ENCODE measurements at regions not wholly inside any gene's neighbourhood (a gene's known extent, or its start where the extent isn't known, plus 50 kb on each side); places are given as distances from the start of the nearest gene placed in this dataset.

DNA sequence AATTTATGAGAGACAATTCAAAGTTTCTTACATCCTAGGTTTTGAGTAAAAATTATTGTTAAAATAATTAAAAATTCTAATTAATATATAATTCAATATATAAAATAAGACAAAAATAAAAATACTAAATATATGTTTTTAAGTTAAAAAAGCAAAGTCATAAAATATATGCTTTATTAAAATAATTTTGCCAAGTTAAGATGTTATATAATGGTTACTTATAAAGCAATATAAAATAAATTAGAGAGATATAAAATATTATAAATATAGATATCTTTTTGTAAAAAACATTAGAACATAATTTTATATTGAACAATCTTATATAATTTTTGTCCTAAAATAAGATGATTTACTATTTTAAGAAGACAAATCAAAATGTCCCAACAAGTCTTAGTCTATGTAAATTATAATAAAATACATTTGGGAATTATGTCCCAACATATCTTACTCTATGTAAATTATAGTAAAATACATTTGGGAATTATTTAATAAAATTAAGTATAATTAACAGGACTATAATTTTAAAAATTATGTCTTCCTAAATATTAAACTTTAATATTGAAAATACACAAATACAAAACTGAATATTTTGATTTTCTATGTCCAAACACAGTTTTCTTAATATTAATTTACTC, 67.7 kb upstream of the TOP3B start:
- Histone ChIP-seq H3K4me3 (ENCODE audit: low read depth, low read length) (no peak overlapping the region), H3K27me3 (ENCODE audit: control insufficient read depth, insufficient read depth, low read length) (no peaks in the 10 kb centered on the region), H3K36me3 (ENCODE audit: control insufficient read depth, insufficient read depth, low read length) (no peaks in the 10 kb centered on the region)
- DNase-seq (ENCODE audit: low read depth) = no peak
- no peak for TF ChIP-seq CTCF (IDR thresholded peaks at IDR 0.05; ENCODE audit: insufficient read depth, low read length, poor library complexity, severe bottlenecking)

DNA sequence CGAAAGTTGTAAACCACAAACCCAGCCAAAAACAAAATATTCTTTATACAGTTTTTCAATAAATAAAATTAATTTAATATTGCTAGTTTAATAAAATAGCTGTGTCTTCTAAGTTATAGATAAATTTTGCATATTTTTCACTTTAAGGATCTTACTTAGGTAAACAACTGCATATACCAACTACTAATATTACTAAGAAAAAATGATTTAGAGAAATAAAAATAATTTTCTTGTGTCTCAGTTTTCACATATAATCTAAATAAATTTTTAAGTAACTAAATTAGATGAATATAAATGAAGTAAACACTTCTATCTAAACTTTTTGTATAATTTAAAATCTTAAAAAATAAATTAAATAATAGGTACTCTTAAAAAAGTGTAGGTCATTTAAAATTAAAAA, 67.1 kb upstream of the TOP3B start:
- no peak for DNase-seq (ENCODE audit: low read depth)
- Histone ChIP-seq H3K4me3 (ENCODE audit: low read depth, low read length) (no peak overlapping the region), H3K27me3 (ENCODE audit: control insufficient read depth, insufficient read depth, low read length) (no peaks in the 10 kb centered on the region), H3K36me3 (ENCODE audit: control insufficient read depth, insufficient read depth, low read length) (no peaks in the 10 kb centered on the region)
- no peak for TF ChIP-seq CTCF (IDR thresholded peaks at IDR 0.05; ENCODE audit: insufficient read depth, low read length, poor library complexity, severe bottlenecking)

- H3K27me3 ChIP-seq (ENCODE audit: control insufficient read depth, insufficient read depth, low read length) = no peaks in the 10 kb centered on the region
- no peak for DNase-seq (ENCODE audit: low read depth)
- H3K4me3 ChIP-seq (ENCODE audit: low read depth, low read length) = no peak overlapping the region
- no peaks in the 10 kb centered on the region for H3K36me3 ChIP-seq (ENCODE audit: control insufficient read depth, insufficient read depth, low read length)
- no peak for TF ChIP-seq CTCF (IDR thresholded peaks at IDR 0.05; ENCODE audit: insufficient read depth, low read length, poor library complexity, severe bottlenecking)
Observed at GRCh38 chr22:22048981-22049531, 66.5 kb upstream of the TOP3B start.

GRCh38 chr22:22048318-22048942, 65.8 kb upstream of the TOP3B start:
- Histone ChIP-seq H3K36me3 (ENCODE audit: control insufficient read depth, insufficient read depth, low read length) (no peaks in the 10 kb centered on the region), H3K27me3 (ENCODE audit: control insufficient read depth, insufficient read depth, low read length) (no peaks in the 10 kb centered on the region), H3K4me3 (ENCODE audit: low read depth, low read length) (no peak overlapping the region)
- DNase-seq (ENCODE audit: low read depth) = no peak
- TF ChIP-seq CTCF (IDR thresholded peaks at IDR 0.05; ENCODE audit: insufficient read depth, low read length, poor library complexity, severe bottlenecking) = no peak

DNA sequence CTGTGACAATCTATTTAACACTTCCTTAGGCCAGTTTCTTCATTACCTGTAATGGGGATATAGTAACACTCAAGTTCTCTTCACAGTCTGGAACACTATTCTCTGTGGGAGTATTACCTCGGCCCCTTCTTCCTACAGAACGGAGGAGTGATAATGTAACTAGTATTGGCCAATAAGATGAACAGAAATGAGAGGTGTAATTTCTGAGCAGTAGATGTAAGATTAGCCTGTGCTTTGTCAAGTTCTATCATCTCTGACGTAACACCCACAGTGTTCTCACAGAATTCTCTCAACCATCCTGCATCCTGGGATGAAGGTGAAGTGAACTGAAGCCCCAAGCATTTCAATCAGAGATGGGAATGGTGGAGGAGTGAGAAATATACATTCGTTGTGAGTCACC, 65.2 kb upstream of the TOP3B start:
- no peak for TF ChIP-seq CTCF (IDR thresholded peaks at IDR 0.05; ENCODE audit: insufficient read depth, low read length, poor library complexity, severe bottlenecking)
- H3K27me3 ChIP-seq (ENCODE audit: control insufficient read depth, insufficient read depth, low read length) = no peaks in the 10 kb centered on the region
- no peak for DNase-seq (ENCODE audit: low read depth)
- H3K36me3 ChIP-seq (ENCODE audit: control insufficient read depth, insufficient read depth, low read length) = no peaks in the 10 kb centered on the region
- H3K4me3 ChIP-seq (ENCODE audit: low read depth, low read length) = no peak overlapping the region

Data from kidney epithelial cell (primary cell).